Activated T-helper 17 cell treated with anti-CD3 and anti-CD28 coated beads, Interleukin-2, amount 50 U/mL, for 72 hours (primary cell): ENCODE measurements at regions not wholly inside any gene's neighbourhood (a gene's known extent, or its start where the extent isn't known, plus 50 kb on each side); places are given as distances from the start of the nearest gene placed in this dataset.
"Not testable (repeated sequence)": the region's sequence is repeated elsewhere in the genome, so short reads cannot be mapped to it uniquely, and the experiment has no call there.

Experiments used
- ATAC-seq: fragments of 150-1000 bp; cut with Tn5 transposase; replicated peaks from 2 replicates; pipeline ENCODE4 v1.10.0; 2021; ENCODE audit warnings: mild to moderate bottlenecking, moderate library complexity
- H3K27ac Mint-ChIP-seq: one replicate; pipeline ENCODE4 v1.8.0; 2022; ENCODE audit warnings: mixed read lengths
- H3K27me3 Mint-ChIP-seq: one replicate; pipeline ENCODE4 v1.8.0; 2022; ENCODE audit warnings: mixed read lengths
- H3K36me3 Mint-ChIP-seq: one replicate; pipeline ENCODE4 v1.8.0; 2022; ENCODE audit warnings: low read depth, mild to moderate bottlenecking, mixed read lengths
- H3K4me1 Mint-ChIP-seq: one replicate; pipeline ENCODE4 v1.8.0; 2022; ENCODE audit warnings: mixed read lengths
- H3K4me3 Mint-ChIP-seq: one replicate; pipeline ENCODE4 v1.8.0; 2022; ENCODE audit warnings: mild to moderate bottlenecking, mixed read lengths
- H3K9me3 Mint-ChIP-seq: one replicate; pipeline ENCODE4 v1.8.0; 2022; ENCODE audit warnings: mixed read lengths

DNA sequence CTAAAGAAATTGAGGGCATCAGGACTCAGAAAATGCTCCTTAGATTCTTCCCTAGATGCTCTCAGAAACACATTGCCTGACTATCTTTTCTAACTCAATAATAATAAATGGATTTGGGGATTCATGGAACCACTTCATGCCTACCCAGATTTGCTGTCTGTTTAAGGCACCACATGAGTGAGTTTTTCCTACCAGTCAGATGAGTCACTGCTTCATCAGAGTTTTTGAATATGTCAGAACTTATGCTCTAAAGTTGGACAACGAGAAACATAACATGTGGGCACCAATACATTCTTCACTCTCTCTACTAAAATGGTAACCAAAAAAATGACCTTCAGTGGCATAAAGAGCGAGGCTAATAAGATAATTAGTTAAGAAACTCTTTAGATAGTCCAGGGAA, 1135.1 kb downstream of the TUSC7 start:
- H3K27ac Mint-ChIP-seq, result no peak overlapping the region
- peaks cover 8% of the 10 kb centered on the region for H3K9me3 Mint-ChIP-seq
- no peaks in the 10 kb centered on the region for H3K27me3 Mint-ChIP-seq
- no peaks in the 10 kb centered on the region for H3K4me1 Mint-ChIP-seq
- ATAC-seq, result no peak
- H3K36me3 Mint-ChIP-seq, result no peaks in the 10 kb centered on the region
- H3K4me3 Mint-ChIP-seq, result no peak overlapping the region

DNA sequence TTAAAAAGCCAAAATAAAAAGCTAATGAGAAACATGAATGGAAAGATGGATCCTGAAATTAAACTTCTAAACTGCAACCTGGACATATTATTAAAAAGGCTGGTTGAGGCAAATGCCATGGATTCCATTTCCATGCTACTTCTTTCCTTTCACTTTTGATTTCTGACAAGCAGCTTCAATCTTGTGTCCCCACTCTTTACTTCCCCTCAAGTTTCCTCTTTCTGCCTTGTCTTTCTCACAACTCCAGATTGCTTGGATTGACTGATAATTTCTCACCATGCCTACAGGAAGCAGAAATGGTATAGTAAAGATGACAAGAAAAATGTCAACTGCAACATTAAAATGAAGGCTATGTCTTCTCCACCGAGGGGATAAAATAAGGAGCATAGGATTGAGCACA, 1136.7 kb downstream of the TUSC7 start:
- Mint-ChIP-seq H3K27ac (no peak overlapping the region), H3K4me1 (no peaks in the 10 kb centered on the region), H3K4me3 (no peak overlapping the region), H3K36me3 (no peaks in the 10 kb centered on the region), H3K27me3 (no peaks in the 10 kb centered on the region), H3K9me3 (peaks cover 8% of the 10 kb centered on the region)
- ATAC-seq, result no peak

- Mint-ChIP-seq H3K4me1 (no peaks in the 10 kb centered on the region), H3K4me3 (no peak overlapping the region), H3K27me3 (no peaks in the 10 kb centered on the region), H3K9me3 (peaks cover 8% of the 10 kb centered on the region), H3K36me3 (no peaks in the 10 kb centered on the region), H3K27ac (no peak overlapping the region)
- no peak for ATAC-seq
Measured at GRCh38 chr3:117848606-117849005, 1139.0 kb downstream of the TUSC7 start.

DNA sequence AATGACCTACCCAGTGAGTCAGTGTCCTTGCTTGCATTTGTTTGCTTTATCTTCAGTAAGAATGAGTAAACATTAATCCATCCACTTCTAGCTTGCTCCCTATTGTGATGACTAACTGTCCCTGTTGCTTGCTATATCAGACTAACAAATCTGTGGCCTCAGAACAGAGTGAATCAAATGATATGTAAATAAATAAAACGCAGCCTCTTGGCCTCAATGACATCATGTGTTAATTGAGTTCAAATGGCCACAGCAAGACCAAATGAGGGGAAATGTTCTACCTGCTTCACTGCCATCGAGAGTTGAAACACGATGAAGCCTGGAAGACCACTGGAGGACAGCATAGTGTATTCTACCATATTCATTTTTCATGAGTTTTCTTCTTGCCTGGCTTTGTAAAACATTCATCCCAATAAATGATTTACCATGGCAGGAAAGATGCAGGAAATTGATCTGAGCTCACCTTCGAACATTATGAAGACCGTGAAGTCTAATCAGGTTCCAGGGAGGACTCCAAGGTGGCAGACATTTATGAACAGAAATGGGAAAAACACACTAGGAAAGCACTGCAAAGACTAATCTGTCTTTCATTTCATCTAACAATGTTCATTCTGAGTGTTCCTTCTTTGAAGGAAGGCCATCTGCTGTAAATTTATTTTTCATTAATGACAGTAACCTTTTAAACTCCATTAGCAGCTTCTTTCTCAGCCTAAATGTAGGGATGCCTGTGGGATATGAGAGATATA, 1144.5 kb downstream of the TUSC7 start:
- ATAC-seq, result no peak
- H3K36me3 Mint-ChIP-seq, result no peaks in the 10 kb centered on the region
- no peaks in the 10 kb centered on the region for H3K4me1 Mint-ChIP-seq
- H3K9me3 Mint-ChIP-seq, result peaks cover under 1% of the 10 kb centered on the region
- no peaks in the 10 kb centered on the region for H3K27me3 Mint-ChIP-seq
- H3K4me3 Mint-ChIP-seq, result no peak overlapping the region
- H3K27ac Mint-ChIP-seq, result no peak overlapping the region

DNA sequence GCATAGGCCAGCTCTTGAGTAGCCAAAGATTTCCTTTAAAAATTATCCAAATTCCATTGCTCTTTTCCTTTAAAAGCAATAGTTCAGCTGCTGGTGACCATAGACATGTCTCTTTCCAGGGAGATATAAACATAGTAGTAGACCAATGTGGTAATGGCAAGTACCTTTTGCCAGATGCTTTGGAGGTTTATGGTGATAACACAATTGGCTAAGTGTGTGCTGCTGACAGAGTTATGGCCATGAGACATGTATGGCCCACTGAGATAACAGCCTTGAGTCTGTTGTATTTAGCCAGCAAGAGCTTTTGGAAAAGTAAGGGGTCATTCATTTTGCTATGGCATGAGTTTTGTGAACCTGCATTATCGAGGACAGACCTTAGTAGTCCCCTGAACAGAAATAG, 1146.8 kb downstream of the TUSC7 start:
- no peak overlapping the region for H3K4me3 Mint-ChIP-seq
- H3K9me3 Mint-ChIP-seq, result no peaks in the 10 kb centered on the region
- H3K36me3 Mint-ChIP-seq, result no peaks in the 10 kb centered on the region
- no peaks in the 10 kb centered on the region for H3K4me1 Mint-ChIP-seq
- no peaks in the 10 kb centered on the region for H3K27me3 Mint-ChIP-seq
- H3K27ac Mint-ChIP-seq, result no peak overlapping the region
- no peak for ATAC-seq

DNA sequence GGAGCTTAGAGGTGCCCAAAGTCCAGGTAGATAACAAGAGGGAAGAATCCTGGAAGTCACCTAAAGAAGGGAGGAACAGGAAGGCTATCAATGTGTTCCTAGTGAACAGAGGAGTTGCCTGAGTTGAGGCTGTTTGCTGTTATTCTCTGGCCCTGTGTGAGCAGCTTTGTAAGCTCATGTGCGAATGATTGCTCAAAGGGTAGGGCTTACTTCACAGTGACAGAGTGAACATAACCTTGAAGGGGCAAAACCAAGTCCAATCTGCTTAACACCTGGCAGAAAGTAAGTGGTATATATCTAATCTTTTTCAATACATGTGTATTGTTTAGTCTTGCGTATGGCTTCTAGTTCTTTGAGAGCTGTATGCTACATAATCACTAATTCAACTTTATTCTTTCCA, 1153.6 kb downstream of the TUSC7 start:
- Mint-ChIP-seq H3K27ac (no peak overlapping the region), H3K27me3 (no peaks in the 10 kb centered on the region), H3K9me3 (peaks cover 8% of the 10 kb centered on the region), H3K4me1 (no peaks in the 10 kb centered on the region), H3K4me3 (no peak overlapping the region), H3K36me3 (no peaks in the 10 kb centered on the region)
- no peak for ATAC-seq

DNA sequence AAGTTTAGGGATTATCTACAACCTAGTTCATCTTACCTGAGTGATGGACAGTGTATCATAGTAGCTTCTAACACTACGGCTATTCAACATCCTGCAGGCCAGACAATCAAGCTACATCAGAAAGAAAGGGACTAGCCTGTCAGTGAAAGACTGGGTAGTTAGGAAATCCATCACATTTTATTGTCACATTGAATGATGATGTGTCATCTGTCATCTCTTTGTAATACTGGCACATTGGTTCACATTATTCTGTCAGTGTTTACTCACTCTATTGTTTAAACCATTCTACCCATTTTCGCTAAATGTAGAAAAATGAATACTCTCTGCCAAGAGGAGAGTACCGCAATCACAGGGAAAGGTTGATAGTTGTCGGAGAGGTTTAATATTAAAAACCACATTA, 1155.8 kb downstream of the TUSC7 start:
- Mint-ChIP-seq H3K36me3 (no peaks in the 10 kb centered on the region), H3K27me3 (no peaks in the 10 kb centered on the region), H3K4me1 (no peaks in the 10 kb centered on the region)

DNA sequence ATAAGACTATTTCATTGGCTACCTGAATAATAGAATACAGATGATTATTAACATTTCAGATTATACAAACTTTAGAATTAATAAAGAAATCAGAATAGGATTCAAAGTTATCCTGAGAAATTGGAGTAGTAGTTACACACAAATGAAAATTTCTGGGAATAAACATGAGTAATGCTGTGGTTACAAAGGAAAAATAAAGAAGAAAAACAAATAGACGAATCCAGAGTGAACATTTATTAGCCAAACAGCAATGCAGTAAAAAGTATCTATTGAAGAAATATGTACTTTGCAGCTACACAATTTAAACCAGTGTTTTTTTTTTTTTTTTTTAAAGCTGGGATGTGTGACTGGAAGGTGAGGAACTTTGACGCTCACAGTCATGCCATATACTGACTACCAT, 1159.2 kb downstream of the TUSC7 start:
- Mint-ChIP-seq H3K9me3 (peaks cover 8% of the 10 kb centered on the region), H3K36me3 (no peaks in the 10 kb centered on the region), H3K4me1 (no peaks in the 10 kb centered on the region), H3K27ac (no peak overlapping the region), H3K4me3 (no peak overlapping the region), H3K27me3 (no peaks in the 10 kb centered on the region)
- no peak for ATAC-seq

More for the DNA sequence above, 1155.8 kb downstream of the TUSC7 start:
- no peak for ATAC-seq
- H3K27ac Mint-ChIP-seq, result no peak overlapping the region
- H3K4me3 Mint-ChIP-seq, result no peak overlapping the region
- peaks cover 8% of the 10 kb centered on the region for H3K9me3 Mint-ChIP-seq

DNA sequence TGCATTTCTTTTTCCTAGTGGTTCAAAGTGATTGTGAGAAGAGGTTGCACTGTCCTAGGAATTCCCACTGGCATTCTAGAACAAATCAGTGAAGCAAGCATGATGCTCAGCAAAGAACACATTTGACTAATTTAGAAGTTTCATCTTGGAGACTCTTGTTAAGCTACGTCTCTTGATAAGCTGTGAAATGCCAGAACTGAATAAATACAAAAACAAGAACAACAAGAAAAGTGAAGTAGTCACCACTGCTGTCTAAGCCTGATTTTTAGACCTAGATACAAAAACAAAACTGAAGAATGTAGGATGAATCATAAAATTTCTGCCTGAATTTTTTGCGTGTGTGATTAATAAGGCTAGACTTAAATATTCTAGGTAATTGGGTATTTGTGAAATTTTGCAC, 1162.4 kb downstream of the TUSC7 start:
- Mint-ChIP-seq H3K4me3 (no peak overlapping the region), H3K36me3 (no peaks in the 10 kb centered on the region), H3K4me1 (no peaks in the 10 kb centered on the region), H3K9me3 (no peaks in the 10 kb centered on the region), H3K27me3 (no peaks in the 10 kb centered on the region), H3K27ac (no peak overlapping the region)
- ATAC-seq, result no peak

DNA sequence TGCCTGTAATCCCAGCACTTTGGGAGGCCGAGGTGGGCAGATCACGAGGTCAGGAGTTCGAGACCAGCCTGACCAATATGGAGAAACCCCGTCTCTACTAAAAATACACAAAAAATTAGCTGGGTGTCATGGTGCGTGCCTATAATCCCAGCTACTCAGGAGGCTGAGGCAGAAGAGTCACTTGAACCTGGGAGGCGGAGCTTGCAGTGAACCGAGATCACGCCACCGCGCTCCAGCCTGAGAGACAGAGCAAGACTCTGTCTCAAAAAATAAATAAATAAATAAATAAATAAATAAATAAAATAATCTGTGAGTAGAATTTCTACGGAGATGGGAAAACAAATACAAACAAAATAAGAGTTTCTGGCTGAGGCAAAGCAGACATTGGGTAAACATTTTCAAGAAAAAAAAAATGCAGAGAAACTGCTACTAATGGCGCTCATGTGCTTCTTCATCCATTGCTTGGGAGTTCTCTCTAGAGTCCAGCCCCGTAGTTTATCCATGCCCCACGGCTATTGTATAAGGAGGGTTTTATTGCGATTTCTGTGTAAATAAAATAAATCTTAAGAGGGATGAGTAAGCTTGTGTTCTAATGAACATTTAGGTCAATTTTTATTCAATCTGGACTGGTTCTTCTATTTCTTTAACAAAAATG, 1161.9 kb downstream of the IGSF11 start:
- H3K27ac Mint-ChIP-seq, H3K9me3 Mint-ChIP-seq, H3K4me3 Mint-ChIP-seq, H3K36me3 Mint-ChIP-seq, H3K27me3 Mint-ChIP-seq, ATAC-seq, H3K4me1 Mint-ChIP-seq: not testable (repeated sequence)

DNA sequence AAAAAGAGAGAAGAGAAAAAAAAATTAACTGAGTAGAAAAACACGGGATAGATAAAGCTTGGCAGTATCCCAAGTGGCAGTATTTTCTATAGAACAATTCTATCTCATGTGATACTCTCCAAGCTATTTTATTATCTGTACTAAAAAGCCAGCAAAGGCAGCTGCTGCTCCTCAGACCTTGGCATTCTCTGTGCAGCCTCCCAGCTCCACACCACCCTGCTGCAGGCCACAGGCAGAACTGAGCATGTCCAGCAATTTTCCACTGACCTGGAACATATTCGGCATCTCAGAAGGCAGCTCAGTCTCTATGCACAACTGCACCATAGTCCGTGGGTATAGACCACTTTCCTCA, 1161.4 kb downstream of the IGSF11 start:
- no peaks in the 10 kb centered on the region for H3K27me3 Mint-ChIP-seq

DNA sequence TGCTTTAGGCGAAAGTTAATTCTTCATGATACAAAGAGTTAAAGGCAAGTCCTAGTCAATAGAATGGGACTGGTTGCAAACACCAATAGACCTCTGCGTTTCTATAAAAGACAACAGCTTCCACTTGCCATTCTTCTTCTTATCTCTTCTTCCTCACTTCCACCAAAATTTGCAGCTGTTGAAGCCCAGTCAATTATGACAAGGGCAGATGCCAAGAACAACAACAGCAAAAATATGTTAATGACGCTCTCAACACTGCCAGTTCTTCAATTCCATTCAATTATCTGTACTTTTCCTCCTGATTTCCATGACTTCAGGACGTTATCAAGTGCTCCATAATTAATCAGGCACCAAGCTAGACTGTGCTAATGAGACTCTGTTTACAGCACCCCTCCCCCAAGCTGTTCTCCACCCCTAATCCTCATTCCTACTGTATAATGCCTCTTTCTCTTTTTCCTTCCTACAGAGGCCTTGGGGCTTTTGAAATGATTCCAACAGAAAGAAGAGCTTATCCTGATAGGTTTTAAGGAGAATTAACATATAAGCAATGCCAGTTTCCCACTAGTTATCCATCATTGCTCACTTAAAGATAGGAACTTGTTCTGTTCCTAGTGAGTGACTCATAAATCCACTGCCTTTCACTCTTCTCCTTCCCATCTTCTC, 1160.5 kb downstream of the IGSF11 start:
- H3K27ac Mint-ChIP-seq, result no peak overlapping the region
- no peaks in the 10 kb centered on the region for H3K9me3 Mint-ChIP-seq
- H3K4me3 Mint-ChIP-seq, result no peak overlapping the region
- no peaks in the 10 kb centered on the region for H3K4me1 Mint-ChIP-seq
- no peaks in the 10 kb centered on the region for H3K36me3 Mint-ChIP-seq
- no peak for ATAC-seq
- no peaks in the 10 kb centered on the region for H3K27me3 Mint-ChIP-seq

More for the DNA sequence above, 1161.4 kb downstream of the IGSF11 start:
- no peak for ATAC-seq
- Mint-ChIP-seq H3K27ac (no peak overlapping the region), H3K9me3 (no peaks in the 10 kb centered on the region), H3K36me3 (no peaks in the 10 kb centered on the region), H3K4me1 (no peaks in the 10 kb centered on the region), H3K4me3 (no peak overlapping the region)

- no peaks in the 10 kb centered on the region for H3K27me3 Mint-ChIP-seq
- H3K36me3 Mint-ChIP-seq, result no peaks in the 10 kb centered on the region
- peaks cover 1% of the 10 kb centered on the region for H3K9me3 Mint-ChIP-seq
- no peak overlapping the region for H3K27ac Mint-ChIP-seq
- H3K4me1 Mint-ChIP-seq, result no peaks in the 10 kb centered on the region
- ATAC-seq, result no peak
- no peak overlapping the region for H3K4me3 Mint-ChIP-seq
Measured at GRCh38 chr3:117874904-117875874, 1159.5 kb downstream of the IGSF11 start.

DNA sequence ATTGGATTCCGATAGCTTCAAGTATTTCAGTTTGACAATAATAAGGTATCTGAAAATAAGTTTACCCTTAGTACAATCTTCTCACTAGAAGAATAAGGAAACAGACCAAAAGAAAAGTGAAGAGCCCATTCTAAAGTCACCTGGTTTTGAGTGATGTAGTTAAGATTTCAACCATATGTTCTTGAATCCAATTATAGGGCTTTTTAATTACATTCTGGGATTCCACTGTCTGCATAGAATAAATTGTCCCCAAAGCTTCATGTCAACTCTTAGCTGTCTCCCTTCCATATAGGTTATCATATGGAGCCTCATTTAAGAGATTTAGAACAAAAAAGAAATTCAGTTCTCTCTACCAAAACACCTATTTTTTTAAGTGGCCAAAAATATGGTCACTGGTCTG, 1158.8 kb downstream of the IGSF11 start:
- Mint-ChIP-seq H3K9me3 (peaks cover 8% of the 10 kb centered on the region), H3K36me3 (no peaks in the 10 kb centered on the region), H3K4me3 (no peak overlapping the region), H3K27me3 (no peaks in the 10 kb centered on the region), H3K4me1 (no peaks in the 10 kb centered on the region), H3K27ac (no peak overlapping the region)
- ATAC-seq, result no peak
